Cardiac septum (tissue), 1 donor: ENCODE measurements at regions not wholly inside any gene's neighbourhood (a gene's known extent, or its start where the extent isn't known, plus 50 kb on each side); places are given as distances from the start of the nearest gene placed in this dataset.

Experiments used
- DNase-seq: peaks from one replicate; pipeline ENCODE4 v3.0.0-alpha.2; 2020; ENCODE audit warnings: low spot score
- intact Hi-C: fragments of 100-400 bp; cut with DNase I; formaldehyde crosslinking; loops from one replicate; pipeline ENCODE4 v1.14.0; 2022
- donor health status: DM: no; HTN: no; CAD: no.

DNA sequence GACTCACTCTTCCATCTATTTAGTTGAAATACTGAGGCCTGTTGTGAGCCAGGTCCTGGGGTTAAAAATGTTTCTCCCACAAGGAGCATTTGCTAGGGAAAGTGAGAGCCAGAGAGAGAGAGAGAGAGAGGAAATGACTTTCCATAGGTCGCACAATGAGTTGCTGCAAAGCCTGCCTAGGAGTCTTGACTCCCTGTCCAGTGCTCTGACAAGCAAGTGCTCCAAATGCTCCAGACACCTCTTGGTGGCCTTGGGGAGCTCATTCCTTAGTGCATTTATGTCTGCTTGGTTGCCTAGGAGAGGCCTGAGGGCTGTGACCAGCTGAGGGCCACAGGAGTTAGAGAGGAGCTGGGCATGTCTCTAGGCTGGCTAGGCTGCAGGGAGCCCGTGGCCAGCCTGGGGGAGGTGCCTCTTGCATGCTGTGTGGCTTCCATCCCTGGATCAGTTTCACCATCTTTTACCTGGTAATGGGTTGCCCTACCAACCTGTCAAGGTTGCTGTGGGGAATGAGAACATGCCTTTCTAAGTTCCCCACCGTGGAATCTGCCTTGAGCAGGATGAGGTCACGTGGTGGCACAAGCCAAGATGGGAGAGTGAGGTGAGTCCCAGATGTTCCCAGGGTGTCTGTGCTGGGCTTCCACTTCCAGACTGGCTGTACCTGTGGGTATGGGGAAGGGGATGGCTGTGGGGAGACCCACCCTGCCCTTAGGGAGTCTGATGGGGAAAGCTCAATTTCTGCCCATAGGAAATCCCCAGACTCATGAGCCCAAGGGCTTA is 105.0 kb downstream of the VEGFA start:
- intact Hi-C loops: no loop called here
- no peak for DNase-seq

DNA sequence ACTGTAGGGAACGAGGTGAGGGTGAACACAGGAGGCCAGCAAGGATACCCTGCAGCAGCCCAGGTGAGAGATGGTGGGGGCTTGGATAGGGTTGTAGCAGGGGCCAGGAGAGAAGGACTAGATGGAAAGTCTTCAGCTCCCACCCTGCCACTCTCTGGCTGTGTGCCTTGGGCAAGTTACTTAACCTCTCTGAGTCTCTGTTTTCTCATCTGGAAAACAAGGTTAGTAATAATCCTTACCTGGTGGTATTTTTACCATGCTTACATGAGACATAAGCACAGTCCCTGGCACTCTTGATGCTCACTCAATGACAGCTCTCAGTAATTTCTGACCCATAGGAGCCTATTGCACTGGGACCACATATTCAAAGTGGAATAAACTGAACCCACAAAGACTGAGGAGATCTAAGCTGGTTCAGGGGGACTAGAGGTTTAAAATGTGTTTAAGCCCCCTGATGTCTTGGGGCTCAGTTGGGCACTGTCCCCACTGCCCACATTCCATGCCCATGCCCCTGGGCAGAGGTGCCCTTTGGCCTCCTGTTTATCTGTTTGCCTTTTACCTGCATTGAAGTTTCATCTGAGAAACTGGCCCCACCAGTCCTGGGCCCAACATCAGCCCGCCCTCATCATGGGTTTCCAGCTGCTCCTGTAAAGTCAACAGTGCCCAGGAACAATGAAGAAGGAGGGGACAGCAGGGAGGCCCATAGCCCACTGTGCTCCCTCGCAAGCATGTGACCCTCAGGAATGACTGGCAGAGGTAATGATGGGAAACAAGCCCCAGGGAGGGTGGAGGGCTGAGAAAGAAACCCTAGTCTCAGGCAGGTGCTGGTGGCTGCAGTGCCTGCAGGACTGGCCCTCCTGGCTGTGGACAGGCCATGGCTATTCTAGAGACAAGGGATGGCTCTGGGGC is 104.0 kb downstream of the VEGFA start:
- intact Hi-C loops: no loop called here
- no peak for DNase-seq

DNA sequence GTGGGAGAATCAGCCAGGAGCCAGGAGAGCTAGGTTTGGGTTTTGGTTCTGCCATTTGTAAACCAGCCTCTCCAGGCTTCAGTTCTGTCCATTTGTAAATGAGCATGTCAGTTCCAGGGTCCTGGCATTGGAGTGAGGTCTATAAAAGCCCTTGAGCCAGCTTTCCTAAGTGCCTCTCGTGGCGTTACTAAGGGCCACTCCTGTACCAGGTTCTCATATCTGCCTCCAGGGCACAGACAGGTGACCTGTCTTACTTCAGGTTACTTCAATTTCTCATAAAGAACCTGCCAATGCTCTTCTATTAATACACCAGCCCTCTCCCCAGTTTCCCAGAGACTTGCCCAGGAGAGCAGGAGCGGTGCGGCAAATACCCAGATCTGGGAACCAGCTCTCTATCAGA is 101.9 kb downstream of the VEGFA start:
- intact Hi-C loops: no loop called here
- no peak for DNase-seq

DNA sequence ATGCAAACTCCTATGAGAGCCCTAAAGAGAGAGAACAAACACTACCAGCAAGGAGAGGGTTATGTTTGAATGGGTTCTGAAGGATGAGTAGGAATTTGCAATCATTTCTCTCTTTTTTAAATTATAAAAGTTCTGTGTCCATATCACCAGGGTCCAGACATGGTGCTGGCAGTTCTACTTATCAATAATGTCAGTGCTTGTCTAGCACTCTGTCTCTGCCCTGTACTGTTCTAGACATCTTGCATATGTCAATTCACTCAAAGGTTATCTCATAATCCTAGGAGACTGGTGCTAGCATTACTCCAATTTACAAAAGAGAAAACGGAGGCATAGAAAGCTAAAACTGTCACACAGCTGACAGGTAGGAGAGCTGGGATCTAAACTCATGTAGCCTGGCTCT is 101.3 kb downstream of the VEGFA start:
- intact Hi-C loops: no loop called here
- DNase-seq: no peak

DNA sequence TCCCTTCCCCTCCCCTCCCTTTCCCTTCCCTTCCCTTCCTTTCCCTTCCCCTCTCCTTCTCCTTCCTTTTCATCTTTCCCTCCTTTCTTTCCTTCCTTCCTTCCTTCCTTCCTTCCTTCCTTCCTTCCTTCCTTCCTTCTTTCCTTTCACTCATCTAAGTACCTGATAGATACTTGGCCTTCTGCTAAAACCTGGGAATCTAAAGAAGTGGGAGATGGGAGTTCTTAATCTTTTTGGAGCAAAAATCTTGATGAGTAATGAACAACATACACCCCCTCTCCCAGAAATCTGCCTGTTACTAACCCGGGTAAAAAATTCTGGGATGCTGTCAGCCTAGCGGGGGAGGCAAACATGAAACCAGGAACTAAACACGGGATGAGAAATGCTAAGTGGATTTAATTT is 100.7 kb downstream of the VEGFA start:
- no peak for DNase-seq
- intact Hi-C loops: no loop called here

DNA sequence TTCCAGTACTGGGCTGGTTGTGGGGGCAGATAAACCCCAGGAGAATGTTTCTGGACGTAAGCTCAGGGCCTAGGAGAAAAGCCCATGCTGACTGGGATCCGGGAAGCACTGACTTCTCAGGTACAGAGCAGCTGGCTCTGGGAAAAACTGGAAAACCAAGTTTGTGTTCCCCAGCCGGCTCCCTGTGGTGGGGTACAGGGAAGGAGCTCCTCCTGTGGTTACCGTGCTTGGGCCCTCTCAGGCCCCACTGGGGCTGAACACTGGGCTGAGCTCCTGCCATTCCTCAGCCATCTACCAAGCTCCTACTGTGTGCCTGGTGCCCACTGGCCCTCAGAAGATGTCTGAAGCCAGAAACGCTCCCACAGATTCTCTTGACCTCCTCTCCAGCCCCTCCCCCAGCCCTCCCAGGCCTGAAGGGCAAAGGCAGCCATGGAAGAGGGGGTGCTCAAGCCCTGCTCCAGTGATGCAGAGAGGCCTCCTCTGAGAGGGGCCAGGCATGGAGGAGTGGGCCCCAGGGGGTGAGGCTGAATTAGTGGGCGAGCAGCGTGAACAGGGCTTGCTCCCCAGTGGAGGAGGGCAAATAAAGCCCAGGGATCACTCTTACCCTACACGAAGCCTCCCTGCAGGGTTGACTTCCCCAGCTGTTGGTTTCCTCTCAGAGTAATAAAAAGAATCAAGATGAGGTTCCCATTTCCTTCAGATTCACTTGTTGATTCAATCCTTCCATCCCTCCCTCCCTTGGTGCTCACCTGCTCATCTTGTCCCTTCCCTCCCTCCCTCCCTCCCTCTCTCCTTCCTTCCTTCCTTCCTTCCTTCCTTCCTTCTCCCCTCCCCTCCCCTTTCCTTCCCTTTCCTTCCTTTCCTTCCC is 100.0 kb downstream of the VEGFA start:
- no peak for DNase-seq
- intact Hi-C loops: no loop called here

DNA sequence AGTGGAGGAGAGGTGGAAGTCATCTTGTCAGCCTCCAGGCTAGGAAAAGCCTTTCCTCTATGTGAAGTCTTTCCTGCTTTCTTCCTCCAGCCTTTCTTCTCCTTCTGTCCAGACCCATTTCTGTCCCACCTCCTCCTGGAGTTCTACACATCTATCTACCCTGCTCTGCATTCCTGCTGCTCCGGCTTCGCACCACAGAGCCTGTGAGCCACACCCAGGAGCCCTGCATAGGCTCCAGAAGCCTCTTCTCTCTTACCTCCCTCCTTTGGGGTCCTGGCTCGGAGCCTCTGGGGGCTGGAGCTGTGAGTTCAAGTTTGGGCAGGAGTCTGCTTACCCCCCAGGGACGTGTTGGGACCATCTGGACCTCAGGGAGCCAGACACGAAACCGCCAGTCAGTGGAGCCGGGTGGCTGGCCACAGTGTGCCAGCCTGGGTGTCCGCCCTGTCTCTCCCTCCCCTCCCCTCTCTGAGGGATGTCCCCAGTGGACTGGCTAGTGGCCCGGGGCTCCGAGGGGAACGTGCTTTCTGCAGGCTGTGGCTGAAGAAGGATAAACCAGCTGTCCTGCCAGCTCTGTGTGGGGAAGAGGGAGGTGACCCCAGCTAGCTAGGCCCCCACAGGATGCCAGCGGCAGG is 99.2 kb downstream of the VEGFA start:
- intact Hi-C loops: no loop called here
- no peak for DNase-seq

DNA sequence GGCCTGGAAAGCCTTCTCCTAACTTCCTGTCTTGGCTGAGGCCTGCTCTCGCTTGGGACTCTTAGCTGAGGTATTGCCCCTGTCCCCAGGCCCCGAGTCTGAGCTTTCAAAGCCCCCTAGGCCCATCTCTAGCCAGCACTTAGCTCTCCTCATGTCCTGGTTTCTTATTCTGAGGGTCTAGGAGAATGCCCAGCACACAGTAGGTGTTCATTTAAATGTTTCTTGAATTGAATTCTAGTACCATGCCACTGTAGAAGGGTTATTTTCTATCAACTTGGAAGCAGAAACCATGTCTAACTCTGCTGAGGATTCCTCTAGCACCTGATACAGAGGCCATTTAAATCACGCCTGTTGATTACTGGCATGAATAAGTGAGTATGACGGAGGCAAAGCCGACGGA is 98.5 kb downstream of the VEGFA start:
- no peak for DNase-seq
- intact Hi-C loops: no loop called here

DNA sequence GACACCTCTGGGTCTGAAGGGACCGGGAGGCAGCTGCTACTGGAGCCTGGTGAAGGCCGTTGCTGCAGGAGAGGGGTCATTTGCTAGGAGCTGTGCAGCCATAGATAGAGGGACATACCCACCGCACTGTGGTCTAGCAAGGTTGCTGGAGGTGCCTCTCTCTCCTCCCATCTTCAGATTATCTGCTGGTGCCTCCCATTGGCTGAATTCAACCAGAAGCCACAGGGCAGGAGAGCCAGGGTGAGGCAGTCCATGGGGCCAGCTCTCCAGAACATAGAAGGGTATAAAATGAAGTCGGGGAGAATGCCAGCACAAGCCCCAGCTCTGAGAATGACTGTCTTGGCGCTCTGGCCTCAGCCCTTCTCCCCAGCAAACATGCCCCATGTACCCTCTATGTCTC is 98.0 kb downstream of the VEGFA start:
- intact Hi-C loops: no loop called here
- no peak for DNase-seq

DNA sequence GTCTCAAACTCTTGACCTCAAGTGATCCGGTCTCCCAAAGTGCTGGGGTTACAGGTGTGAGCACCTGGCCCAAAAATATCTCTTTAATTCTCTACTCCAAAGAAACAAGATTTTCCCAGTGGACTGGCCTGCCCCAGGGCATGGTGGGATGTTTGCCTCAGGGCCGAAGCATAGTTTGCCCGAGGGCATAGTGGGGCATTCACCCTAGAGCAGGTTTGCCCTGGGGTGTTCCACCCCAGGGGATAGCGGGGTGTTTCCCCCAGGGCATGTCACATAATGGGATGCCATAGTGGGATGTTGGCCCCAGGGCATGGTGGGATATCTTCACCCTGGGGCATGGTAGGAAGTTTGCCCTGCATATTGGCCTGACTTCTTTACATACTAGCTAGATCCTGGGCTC is 97.2 kb downstream of the VEGFA start:
- intact Hi-C loops: no loop called here
- no peak for DNase-seq

DNA sequence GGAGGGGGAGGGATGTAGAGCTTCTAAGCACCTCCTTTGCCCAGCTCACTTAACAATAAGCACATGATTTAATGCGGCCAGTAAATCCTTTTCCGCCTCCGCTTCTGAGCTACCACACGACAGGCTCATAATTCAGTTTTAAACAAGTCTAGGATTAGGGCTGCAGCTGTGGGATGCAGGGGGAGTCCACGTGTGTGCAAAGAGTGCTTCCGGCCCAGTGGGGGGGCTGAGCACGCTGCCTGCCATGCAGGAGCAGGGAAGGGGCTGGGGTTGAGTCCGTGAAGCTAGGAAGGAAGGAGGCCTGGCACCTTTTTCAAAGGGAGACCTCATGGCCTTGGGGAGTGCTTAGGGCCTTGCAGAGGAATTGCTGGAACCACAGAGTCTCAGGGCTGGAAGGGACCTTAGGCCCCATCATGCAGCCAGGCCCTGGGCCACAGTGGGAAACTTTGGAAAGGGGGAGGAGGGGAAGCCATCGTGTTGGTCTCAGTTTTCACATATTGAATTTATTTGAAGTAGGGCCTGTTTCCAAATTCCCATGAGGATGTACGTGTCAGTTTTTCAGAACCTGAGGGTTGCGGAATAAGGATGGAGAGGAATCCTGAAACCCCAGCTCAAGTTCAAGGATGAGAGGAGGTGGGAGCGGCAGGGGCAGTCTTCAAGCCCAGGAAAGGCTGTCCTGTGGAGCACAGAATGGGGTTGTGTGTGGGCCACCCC is 96.1 kb downstream of the VEGFA start:
- intact Hi-C loops: no loop called here
- no peak for DNase-seq

DNA sequence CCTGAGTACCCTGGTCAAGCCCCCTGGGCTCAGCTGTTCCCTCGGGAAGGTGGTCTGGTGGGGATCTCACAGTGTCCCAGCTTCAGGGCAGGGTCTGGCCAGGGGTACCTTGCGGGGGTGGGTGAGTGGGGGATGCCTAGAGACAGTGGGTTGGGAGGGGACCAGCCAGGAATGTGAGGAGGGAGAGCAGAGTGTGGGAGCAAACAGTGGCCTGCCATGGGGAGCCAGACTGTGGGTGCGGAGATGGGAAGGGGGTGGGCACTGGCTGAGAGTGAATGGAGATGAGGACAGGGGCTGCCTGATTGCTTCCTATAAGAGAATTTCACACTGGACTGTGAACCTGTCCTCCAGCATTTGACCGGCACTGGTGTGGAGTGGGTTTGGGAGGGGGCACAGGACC is 95.1 kb downstream of the VEGFA start:
- intact Hi-C loops: no loop called here
- no peak for DNase-seq

DNA sequence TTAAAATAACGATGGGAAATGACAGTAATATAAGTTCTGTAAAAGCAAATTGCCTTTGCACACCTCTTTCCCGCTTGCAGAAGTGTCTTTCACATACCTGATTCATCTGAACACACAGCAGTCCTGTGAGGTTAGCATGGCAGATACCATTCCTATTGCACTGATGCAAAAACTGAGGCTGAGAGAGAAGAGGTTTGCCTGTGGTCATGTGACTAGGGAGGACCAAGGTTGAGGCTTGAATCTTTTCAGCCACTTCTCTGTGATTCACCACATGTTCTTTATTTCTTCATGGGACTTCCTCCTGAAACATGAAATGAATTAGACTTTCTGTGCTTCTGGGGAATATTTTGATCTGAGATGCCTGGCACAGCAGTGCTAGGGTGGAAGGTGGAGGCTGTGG is 92.9 kb downstream of the VEGFA start:
- intact Hi-C loops: no loop called here
- no peak for DNase-seq

DNA sequence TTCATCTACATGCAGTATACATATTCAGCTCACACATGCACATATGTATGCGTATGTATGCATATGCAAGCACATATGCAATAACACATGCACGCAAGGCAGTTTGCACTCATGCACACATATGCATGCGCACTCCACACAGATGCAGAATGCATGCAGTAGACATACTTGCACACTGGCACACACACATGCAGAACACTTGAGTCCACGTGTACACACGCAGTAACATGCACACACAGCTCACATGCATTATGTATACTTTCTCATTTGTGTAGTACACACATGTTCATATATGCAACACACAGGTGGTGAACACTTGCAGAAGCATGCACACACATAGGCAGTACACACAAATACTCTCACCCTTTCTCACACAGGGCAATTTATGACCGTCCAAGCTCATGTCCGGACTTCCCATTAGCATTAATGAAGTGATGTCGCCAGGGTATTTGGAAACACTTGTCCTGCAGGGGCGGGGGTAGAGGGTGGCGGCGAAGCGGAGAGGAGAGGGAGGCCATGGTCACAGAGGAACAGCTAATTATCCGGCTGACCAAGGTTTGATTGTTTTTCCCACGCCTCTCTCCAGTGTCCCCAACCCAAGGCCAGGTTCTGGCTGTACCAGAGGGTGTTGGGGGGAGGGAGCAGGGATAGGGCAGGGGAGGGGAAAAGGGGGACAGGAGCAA is 91.3 kb downstream of the VEGFA start:
- DNase-seq: no peak
- intact Hi-C loops: no loop called here

DNA sequence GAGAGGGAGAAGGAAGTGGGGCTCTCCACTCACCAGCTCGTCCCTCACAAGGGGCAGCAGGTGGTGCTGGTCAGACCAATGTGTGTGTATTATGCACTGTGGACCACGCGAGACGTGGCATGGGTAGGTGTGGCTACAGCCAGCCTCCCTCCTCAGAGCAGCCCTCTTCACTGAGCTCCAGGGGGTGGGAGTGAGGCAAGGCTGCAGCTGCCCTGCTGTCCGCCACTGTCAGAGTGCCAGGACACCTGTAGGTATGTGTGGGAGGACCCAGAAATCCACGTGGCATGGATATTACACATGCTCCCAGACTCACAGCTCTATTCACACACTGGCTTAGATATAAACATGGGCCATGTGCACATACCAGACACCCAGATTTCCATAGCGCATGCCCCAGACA is 90.3 kb downstream of the VEGFA start:
- DNase-seq: no peak
- intact Hi-C loops: no loop called here

DNA sequence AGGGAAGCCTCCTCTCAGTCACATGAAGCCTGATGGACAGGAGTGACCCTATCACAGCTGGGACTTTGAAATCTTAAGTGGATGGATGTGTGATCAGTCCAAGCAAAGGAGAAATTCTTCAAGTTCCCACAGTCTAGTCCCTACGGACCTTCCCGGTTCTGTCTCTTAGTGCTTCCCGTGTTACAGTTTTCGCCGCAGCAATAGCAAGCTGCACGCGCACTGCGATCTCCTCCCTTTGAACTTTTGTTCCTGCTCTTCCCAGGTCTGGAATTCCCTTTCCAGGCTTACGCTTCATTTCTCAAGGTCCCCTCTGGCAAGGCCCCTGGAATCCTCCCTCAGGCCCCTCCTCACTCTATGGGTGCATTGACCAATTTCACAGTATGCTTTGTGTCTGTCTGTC is 89.2 kb downstream of the VEGFA start:
- no peak for DNase-seq

DNA sequence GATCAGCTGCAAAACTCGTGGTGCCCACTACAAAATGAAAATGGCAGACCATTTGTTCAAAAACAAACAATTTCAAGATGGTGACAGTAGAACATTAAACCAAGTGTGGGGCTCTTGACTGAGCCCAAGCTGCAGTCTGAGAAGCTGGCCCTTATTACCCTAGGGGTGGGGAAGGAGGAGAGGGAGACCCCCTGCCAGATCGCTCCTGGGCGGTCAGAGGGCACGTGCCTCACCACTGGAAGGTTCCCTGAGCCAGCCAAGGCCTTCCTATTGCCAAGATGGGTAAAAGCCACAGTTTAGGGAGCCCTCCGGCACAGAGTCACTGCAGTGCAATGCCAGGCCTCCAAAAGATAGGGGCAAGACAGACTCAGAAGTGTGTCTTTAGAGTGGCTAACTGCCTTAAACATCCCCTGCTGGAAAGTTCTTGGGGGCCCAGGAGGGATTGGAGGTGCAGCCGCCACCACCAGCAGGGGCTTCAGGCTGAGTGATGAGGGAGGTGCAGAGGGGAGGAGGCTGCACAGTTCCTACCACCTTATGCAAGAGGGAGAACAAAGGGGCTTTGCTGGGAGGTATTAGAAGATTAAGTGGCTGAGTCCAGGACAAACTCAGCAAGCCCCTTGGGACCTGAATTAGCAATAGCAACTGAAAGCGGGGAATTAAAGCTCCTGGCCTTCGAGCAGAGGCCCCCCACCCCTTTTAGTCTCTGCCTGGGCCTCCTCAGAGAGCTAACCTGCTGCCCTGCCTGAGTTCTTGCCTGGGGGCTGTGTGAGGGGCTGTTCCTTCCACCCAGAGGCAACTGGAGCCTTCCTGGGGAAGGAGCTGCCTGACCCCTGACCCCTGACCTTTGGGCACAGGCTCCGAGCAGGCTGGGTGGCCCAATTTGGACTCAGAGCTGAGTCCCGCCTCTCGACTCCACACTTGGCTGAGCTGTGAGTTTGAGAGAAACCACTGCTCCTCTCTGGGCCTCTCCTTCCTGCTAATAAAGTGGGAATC is 88.4 kb downstream of the VEGFA start:
- intact Hi-C loops: no loop called here
- DNase-seq: no peak

More for the DNA sequence above, 89.2 kb downstream of the VEGFA start:
- intact Hi-C loops: no loop called here
